Caco-2 (cell line): ENCODE measurements at regions not wholly inside any gene's neighbourhood (a gene's known extent, or its start where the extent isn't known, plus 50 kb on each side); places are given as distances from the start of the nearest gene placed in this dataset.
"Not testable (repeated sequence)": the region's sequence is repeated elsewhere in the genome, so short reads cannot be mapped to it uniquely, and the experiment has no call there.

Experiments used
- BruUV-seq: library from RNA; stranded (reverse); fragments of 400-500 nt; replicated peaks from 2 replicates; lab custom pipeline; 2021; lab: Mats Ljungman, UMichigan
- CTCF ChIA-PET: fragments of 300-600 bp; sonication (Branson Sonifier 250); formaldehyde crosslinking; loops from one replicate; lab custom pipeline; 2022; ENCODE audit warnings: antibody characterized with exemption; lab: Charles Lee
- POLR2A ChIA-PET: fragments of 300-600 bp; sonication (Branson Sonifier 250); formaldehyde crosslinking; loops from one replicate; lab custom pipeline; 2022; ENCODE audit warnings: antibody characterized with exemption; lab: Charles Lee
- DNase-seq, 2 experiments: peaks; one replicate each; pipeline versions ENCODE4 v3.0.0 to v3.0.0-alpha.2; 2020 to 2022
- H3K27me3 ChIP-seq: replicated peaks from 2 replicates; pipeline ENCODE4 v1.6.0; 2011; ENCODE audit warnings: low read length; ENCODE audit not compliant: control insufficient read depth, insufficient read depth
- H3K36me3 ChIP-seq: 2 replicates; pipeline ENCODE4 v1.5.1; 2011; ENCODE audit warnings: low read length; ENCODE audit not compliant: control insufficient read depth, insufficient read depth
- H3K4me1 ChIP-seq: fragments of 250-450 bp; sonication (Bioruptor Pico); 2 replicates; pipeline ENCODE4 v1.5.1; 2020; ENCODE audit warnings: mild to moderate bottlenecking
- H3K4me3 ChIP-seq: 2 replicates; pipeline ENCODE4 v1.5.1; 2011; ENCODE audit warnings: low read depth, mild to moderate bottlenecking, control low read depth, low read length
- H3K9me3 ChIP-seq: fragments of 250-450 bp; sonication (Bioruptor Pico); 2 replicates; pipeline ENCODE4 v1.5.1; 2020; ENCODE audit warnings: mild to moderate bottlenecking, moderate library complexity
- H3K27ac Mint-ChIP-seq: one replicate; pipeline ENCODE4 v1.8.0; 2022; ENCODE audit warnings: mixed read lengths; ENCODE audit not compliant: unreplicated experiment
- H3K27me3 Mint-ChIP-seq: one replicate; pipeline ENCODE4 v1.8.0; 2022; ENCODE audit warnings: mixed read lengths; ENCODE audit not compliant: insufficient read depth, unreplicated experiment
- H3K36me3 Mint-ChIP-seq: one replicate; pipeline ENCODE4 v1.8.0; 2022; ENCODE audit warnings: mild to moderate bottlenecking, mixed read lengths; ENCODE audit not compliant: insufficient read depth, unreplicated experiment
- H3K4me1 Mint-ChIP-seq: one replicate; pipeline ENCODE4 v1.8.0; 2022; ENCODE audit warnings: low read depth, mixed read lengths; ENCODE audit not compliant: unreplicated experiment
- H3K4me3 Mint-ChIP-seq: one replicate; pipeline ENCODE4 v1.8.0; 2022; ENCODE audit warnings: mild to moderate bottlenecking, moderate library complexity, mixed read lengths; ENCODE audit not compliant: unreplicated experiment
- H3K9me3 Mint-ChIP-seq: one replicate; pipeline ENCODE4 v1.8.0; 2022; ENCODE audit warnings: mixed read lengths; ENCODE audit not compliant: unreplicated experiment
- CTCF ChIP-seq, 2 experiments: fragments of 200-600 bp in 1 of 2; IDR thresholded peaks; 1 replicate in 1 of 2; 2 replicates in 1 of 2; pipeline versions ENCODE4 v1.5.1 to v1.8.0; 2011 to 2022; ENCODE audit warnings: antibody characterized with exemption in 1 of 2, control low read depth in 1 of 2, inconsistent platforms in 1 of 2, low read depth in 1 of 2, low read length in 1 of 2, mild to moderate bottlenecking in 1 of 2, moderate library complexity in 1 of 2; ENCODE audit not compliant: insufficient read depth in 1 of 2, severe bottlenecking in 1 of 2, unreplicated experiment in 1 of 2
- intact Hi-C: fragments of 100-400 bp; cut with micrococcal nuclease; formaldehyde crosslinking; loops from one replicate; pipeline ENCODE4 v1.10.0; 2022; ENCODE audit not compliant: unreplicated experiment

DNA sequence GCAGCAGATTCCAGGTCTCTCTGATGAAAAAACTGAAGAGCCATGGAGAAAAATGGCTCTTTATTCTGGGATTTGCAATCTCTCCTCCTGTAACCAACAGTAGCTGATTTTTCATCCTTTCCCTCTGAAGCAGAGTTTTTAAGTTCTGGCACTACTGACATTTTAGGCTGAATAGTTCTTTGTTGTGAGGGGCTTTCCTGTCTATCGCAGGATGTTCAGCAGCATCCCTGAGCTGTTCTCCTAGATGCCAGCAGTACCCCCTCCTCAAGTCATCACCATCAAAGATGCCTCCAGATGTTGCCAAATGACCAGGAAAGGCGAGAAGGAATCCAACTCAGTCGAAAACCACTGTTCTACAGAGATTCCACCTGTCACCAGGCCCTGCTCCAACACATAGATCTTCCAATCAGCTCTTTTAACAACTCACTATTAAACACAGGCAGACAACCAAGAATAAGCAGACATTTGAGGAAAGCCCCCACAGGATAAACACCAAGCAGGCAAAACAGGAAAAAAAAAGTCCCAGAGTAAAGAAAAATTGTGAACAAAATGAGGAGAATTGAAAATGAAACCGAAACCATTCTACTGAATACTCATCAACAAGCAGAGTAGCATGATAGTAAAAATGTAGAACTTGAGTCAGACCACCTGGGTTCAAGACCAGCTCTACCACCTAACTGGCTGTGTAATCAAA is 124.8 kb downstream of the MPP7 start:
- H3K9me3 ChIP-seq = no peaks in the 10 kb centered on the region
- H3K4me3 ChIP-seq = no peak overlapping the region
- H3K9me3 Mint-ChIP-seq = no peaks in the 10 kb centered on the region
- POLR2A ChIA-PET = no interaction called here
- H3K36me3 Mint-ChIP-seq = no peaks in the 10 kb centered on the region
- H3K27ac Mint-ChIP-seq = no peak overlapping the region
- H3K4me1 ChIP-seq = 0 out of 2 replicates have a peak, but pooled peaks cover 7% of the 10 kb centered on the region
- no peaks in the 10 kb centered on the region; the same call in 1 of the 2 replicates for H3K36me3 ChIP-seq
- no peaks in the 10 kb centered on the region for H3K27me3 ChIP-seq
- peaks cover 22% of the 10 kb centered on the region for H3K4me1 Mint-ChIP-seq
- no TSS peak for BruUV-seq
- intact Hi-C loops = loop anchor here (2.0 to 5.0 kb wide), 3 partner anchors 313 to 621 kb away; no protein-coding TSS in a partner anchor
- no peaks in the 10 kb centered on the region for H3K27me3 Mint-ChIP-seq
- no peak for DNase-seq
- TF ChIP-seq CTCF (IDR thresholded peaks at IDR 0.05; ENCODE audit: insufficient read depth in 1 of 2, low read depth in 1 of 2, low read length in 1 of 2, severe bottlenecking in 1 of 2, unreplicated experiment in 1 of 2) = no peak
- CTCF ChIA-PET = interaction anchor here (0.6 to 0.7 kb wide), 2 partner anchors 125 to 618 kb away, joined by 3 read pairs; partner anchors contain the start of gene MPP7
- H3K4me3 Mint-ChIP-seq = no peak overlapping the region

- DNase-seq = peak in 1 of 2 experiments; percentile 43
- H3K9me3 ChIP-seq, H3K27ac Mint-ChIP-seq, H3K27me3 Mint-ChIP-seq, BruUV-seq, H3K36me3 Mint-ChIP-seq, POLR2A ChIA-PET, H3K4me3 ChIP-seq, H3K9me3 Mint-ChIP-seq, H3K27me3 ChIP-seq, H3K36me3 ChIP-seq, H3K4me1 ChIP-seq, H3K4me3 Mint-ChIP-seq: not testable (repeated sequence)
- intact Hi-C loops = loop anchor here (5.0 kb wide), 1 partner anchor 619 kb away; no protein-coding TSS in a partner anchor
- CTCF ChIA-PET = interaction anchor here (2.0 kb wide), 1 partner anchor 65 kb away, joined by 8 read pairs; no protein-coding TSS in a partner anchor
- H3K4me1 Mint-ChIP-seq = peaks cover 16% of the 10 kb centered on the region
Measured at GRCh38 chr10:28176498-28176897, 126.4 kb downstream of the MPP7 start.

DNA sequence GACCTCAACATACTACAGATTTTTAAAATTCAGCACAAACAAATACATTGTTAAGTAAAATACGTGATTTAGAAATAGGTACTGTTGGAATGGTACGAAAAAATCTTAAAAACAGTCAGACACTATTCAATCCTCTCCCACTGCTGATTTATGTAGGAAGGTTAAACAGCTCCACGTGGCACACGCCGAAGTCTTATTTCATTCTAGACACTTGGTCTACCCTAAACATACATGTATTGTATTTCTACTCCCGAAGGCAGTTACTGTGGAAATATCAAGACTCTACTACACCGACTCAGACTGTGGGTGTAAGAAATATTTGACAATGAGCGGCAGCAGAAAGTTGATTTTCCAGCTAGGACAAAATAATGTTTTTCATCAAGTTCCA is 130.6 kb downstream of the MPP7 start:
- BruUV-seq = no TSS peak
- H3K36me3 Mint-ChIP-seq = peaks cover 7% of the 10 kb centered on the region
- Histone ChIP-seq H3K27me3 (no peaks in the 10 kb centered on the region), H3K4me1 (0 out of 2 replicates have a peak, but pooled peaks cover 3% of the 10 kb centered on the region), H3K36me3 (no peaks in the 10 kb centered on the region), H3K4me3 (no peak overlapping the region), H3K9me3 (no peaks in the 10 kb centered on the region)
- H3K27me3 Mint-ChIP-seq = no peaks in the 10 kb centered on the region
- intact Hi-C loops = no loop called here
- ChIA-PET CTCF (no interaction called here), POLR2A (no interaction called here)
- H3K9me3 Mint-ChIP-seq = no peaks in the 10 kb centered on the region
- TF ChIP-seq CTCF (IDR thresholded peaks at IDR 0.05; ENCODE audit: insufficient read depth in 1 of 2, low read depth in 1 of 2, low read length in 1 of 2, severe bottlenecking in 1 of 2, unreplicated experiment in 1 of 2) = no peak
- H3K27ac Mint-ChIP-seq = no peak overlapping the region
- DNase-seq = no peak
- no peak overlapping the region for H3K4me3 Mint-ChIP-seq
- H3K4me1 Mint-ChIP-seq = peaks cover 6% of the 10 kb centered on the region
